GM13976 (cell line): ENCODE measurements at regions not wholly inside any gene's neighbourhood (a gene's known extent, or its start where the extent isn't known, plus 50 kb on each side); places are given as distances from the start of the nearest gene placed in this dataset.

ENCODE experiments used
- DNase-seq: peaks from one replicate; pipeline ENCODE4 v3.0.0; 2012; ENCODE audit warnings: low spot score
- in situ Hi-C: fragments of 300-500 bp; cut with MboI; formaldehyde crosslinking; loops from one replicate; pipeline ENCODE4 v1.12.0; 2022; ENCODE audit warnings: low sequenced_read_pairs, mixed read lengths, inconsistent platforms; ENCODE audit not compliant: unreplicated experiment
- TF ChIP-seq, protein P1 (sequence below): IDR thresholded peaks from 2 replicates; pipeline ENCODE4 v1.5.1; 2012; ENCODE audit warnings: borderline replicate concordance, mild to moderate bottlenecking; ENCODE audit not compliant: insufficient read depth; ENCODE audit errors: extremely low read depth, missing control alignments, control extremely low read depth

DNA sequence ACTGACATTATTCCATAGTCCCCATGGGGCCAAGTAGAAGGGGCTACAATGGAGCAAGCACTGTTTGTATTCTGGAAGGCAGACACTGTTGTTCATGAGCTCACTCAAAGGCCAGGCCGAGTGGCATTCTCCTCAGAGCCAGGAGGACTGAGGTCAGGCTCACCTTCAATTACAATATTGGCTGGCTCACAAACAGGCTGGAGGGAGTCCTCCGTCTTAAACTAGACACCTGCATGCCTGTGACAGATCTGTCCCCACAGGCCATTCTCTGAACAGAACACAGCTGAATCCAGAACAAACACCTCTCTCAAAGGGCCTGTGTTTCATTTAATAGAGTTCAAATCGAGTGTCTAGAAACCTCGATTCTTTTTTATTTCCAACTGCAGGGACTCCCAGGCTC, 347.4 kb upstream of the PPP2R3A start:
- TF ChIP-seq, protein P1, sequence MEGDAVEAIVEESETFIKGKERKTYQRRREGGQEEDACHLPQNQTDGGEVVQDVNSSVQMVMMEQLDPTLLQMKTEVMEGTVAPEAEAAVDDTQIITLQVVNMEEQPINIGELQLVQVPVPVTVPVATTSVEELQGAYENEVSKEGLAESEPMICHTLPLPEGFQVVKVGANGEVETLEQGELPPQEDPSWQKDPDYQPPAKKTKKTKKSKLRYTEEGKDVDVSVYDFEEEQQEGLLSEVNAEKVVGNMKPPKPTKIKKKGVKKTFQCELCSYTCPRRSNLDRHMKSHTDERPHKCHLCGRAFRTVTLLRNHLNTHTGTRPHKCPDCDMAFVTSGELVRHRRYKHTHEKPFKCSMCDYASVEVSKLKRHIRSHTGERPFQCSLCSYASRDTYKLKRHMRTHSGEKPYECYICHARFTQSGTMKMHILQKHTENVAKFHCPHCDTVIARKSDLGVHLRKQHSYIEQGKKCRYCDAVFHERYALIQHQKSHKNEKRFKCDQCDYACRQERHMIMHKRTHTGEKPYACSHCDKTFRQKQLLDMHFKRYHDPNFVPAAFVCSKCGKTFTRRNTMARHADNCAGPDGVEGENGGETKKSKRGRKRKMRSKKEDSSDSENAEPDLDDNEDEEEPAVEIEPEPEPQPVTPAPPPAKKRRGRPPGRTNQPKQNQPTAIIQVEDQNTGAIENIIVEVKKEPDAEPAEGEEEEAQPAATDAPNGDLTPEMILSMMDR: no peak
- no peak for DNase-seq
- in situ Hi-C loops: no loop called here

GRCh38 chr3:135621184-135621920, 344.2 kb upstream of the PPP2R3A start:
- TF ChIP-seq, protein P1: no peak
- in situ Hi-C loops: no loop called here
- no peak for DNase-seq

DNA sequence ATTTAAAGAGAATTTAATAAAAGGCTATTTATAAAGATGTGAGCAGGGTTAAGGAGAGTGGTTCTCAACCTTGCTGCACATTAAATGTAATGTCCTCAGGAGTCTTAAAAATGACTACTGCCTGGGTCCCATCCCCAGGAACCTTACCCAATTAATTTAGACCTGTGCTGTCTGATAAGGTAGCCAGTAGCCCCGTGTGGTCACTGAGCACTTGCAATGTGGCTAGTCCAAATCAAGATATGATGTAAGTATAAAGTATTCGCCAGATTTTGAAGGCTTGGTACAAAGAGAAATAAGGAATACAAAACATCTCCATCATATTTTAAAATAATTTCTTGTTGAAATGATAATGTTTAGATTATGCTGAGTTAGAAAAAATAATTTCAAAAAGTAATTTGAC, 343.3 kb upstream of the PPP2R3A start:
- DNase-seq: no peak
- TF ChIP-seq, protein P1: no peak

GRCh38 chr3:135622656-135623055, 342.9 kb upstream of the PPP2R3A start:
- TF ChIP-seq, protein P1: no peak
- in situ Hi-C loops: no loop called here
- no peak for DNase-seq

More for the DNA sequence above, 343.3 kb upstream of the PPP2R3A start:
- in situ Hi-C loops: no loop called here

DNA sequence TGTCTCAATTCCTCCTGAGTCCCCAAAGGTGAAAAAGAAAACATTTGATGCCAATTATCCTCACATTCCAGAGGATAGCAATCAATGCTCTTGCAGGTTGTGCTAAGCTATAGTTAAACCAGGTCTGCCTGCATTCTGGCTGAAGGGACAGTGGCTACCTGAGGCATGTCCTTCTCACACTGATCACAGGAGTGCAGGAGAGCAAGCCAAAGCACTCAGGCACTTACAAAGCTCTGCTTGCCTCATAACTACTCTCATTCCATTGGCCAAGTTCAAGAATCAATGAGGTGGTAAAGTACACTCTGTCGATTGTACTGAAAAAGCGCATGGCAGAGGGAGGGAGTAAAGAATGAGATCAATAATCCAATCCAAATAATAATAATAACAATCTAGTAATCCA, 342.0 kb upstream of the PPP2R3A start:
- TF ChIP-seq, protein P1: no peak
- DNase-seq: no peak
- in situ Hi-C loops: no loop called here

- TF ChIP-seq, protein P1: no peak
- in situ Hi-C loops: no loop called here
- DNase-seq: no peak
These were observed 338.5 kb upstream of the PPP2R3A start for GRCh38 chr3:135627057-135627456.
